ENCODE measurements at regions not wholly inside any gene's neighbourhood (a gene's known extent, or its start where the extent isn't known, plus 50 kb on each side); places are given as distances from the start of the nearest gene placed in this dataset.
A peak's percentile ranks its signal among the peaks of the same experiment; 100 is the strongest.

DNA sequence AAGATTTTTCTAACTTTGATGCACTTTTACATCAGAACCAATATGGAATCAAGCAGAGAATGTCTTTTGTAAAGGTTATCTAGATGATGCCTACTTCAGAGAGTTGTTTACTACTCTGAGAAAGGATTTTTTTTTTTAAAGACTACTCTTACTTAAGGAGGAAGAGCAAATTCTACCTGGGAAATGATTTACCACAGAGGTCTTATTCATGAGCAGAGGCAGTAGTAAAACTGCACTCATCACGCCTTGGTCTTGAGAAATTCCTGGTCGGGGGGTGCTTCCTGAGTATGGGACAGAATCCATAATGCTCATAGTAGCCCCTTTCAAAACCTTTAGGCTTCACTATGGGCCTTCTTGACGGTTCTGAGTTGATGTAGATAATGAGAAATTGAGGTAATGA lies 241.8 kb upstream of the PREP start:
- Histone ChIP-seq H3K27me3 (ENCODE audit: insufficient read depth, low read depth) (no peaks in the 10 kb centered on the region), H3K4me1 (replicated peaks; ENCODE audit: insufficient read depth) (no peaks in the 10 kb centered on the region), H4K20me1 (ENCODE audit: insufficient read depth) (no peaks in the 10 kb centered on the region), H3K4me2 (no peak overlapping the region), H3F3A (ENCODE audit: insufficient read depth, low read depth) (no peaks in the 10 kb centered on the region), H3K9me2 (ENCODE audit: insufficient read depth) (no peaks in the 10 kb centered on the region), H2AFZ (no peak overlapping the region), H3K27ac (no peak overlapping the region), H3K9me3 (ENCODE audit: insufficient read depth, low read depth) (no peaks in the 10 kb centered on the region), H3K36me3 (ENCODE audit: low read depth) (no peaks in the 10 kb centered on the region), H3K79me2 (ENCODE audit: low read depth) (no peaks in the 10 kb centered on the region), H3K4me3 (no peak overlapping the region)
- intact Hi-C loops (cut with micrococcal nuclease; ENCODE audit: unreplicated experiment), result no loop called here
- POLR2A ChIA-PET (ENCODE audit: unreplicated experiment), result no interaction called here
- DNase-seq, result no peak
- no peak for TF ChIP-seq EZH2 (IDR thresholded peaks at IDR 0.05; ENCODE audit: low read depth)
- TF ChIP-seq, protein P1, sequence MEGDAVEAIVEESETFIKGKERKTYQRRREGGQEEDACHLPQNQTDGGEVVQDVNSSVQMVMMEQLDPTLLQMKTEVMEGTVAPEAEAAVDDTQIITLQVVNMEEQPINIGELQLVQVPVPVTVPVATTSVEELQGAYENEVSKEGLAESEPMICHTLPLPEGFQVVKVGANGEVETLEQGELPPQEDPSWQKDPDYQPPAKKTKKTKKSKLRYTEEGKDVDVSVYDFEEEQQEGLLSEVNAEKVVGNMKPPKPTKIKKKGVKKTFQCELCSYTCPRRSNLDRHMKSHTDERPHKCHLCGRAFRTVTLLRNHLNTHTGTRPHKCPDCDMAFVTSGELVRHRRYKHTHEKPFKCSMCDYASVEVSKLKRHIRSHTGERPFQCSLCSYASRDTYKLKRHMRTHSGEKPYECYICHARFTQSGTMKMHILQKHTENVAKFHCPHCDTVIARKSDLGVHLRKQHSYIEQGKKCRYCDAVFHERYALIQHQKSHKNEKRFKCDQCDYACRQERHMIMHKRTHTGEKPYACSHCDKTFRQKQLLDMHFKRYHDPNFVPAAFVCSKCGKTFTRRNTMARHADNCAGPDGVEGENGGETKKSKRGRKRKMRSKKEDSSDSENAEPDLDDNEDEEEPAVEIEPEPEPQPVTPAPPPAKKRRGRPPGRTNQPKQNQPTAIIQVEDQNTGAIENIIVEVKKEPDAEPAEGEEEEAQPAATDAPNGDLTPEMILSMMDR (conservative IDR thresholded peaks at IDR 0.05), result no peak
- no TSS peak for BruUV-seq (replicated peaks)
- CTCF ChIA-PET, result no interaction called here

DNA sequence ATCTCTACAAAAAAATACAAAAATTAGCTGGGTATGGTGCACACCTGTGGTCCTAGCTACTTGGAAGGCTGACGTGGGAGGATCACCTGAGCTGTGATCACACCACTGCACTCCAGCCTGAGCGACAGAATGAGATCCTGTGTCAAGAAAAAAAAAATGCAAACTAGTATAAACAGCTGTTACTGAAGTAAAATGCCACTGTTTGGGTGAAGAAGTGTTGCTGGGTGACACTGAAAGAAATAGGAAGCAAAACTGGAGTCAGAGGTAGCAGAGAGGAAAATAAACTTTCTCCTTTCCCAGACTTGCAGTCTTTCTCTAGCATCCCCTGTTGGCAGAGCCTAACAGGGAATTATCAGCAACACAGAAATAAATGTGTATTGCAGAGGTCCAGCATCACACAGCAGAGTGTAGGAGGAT lies 241.2 kb upstream of the PREP start:
- BruUV-seq (replicated peaks), result no TSS peak
- no peaks in the 10 kb centered on the region for H3K79me2 ChIP-seq (ENCODE audit: low read depth)
- H3K27me3 ChIP-seq (ENCODE audit: insufficient read depth, low read depth), result no peaks in the 10 kb centered on the region
- no peak overlapping the region for H3K4me3 ChIP-seq
- ChIA-PET POLR2A (ENCODE audit: unreplicated experiment) (no interaction called here), CTCF (no interaction called here)
- H3K27ac ChIP-seq, result no peak overlapping the region
- H3K4me1 ChIP-seq (replicated peaks; ENCODE audit: insufficient read depth), result no peaks in the 10 kb centered on the region
- intact Hi-C loops (cut with micrococcal nuclease; ENCODE audit: unreplicated experiment), result no loop called here
- TF ChIP-seq EZH2 (IDR thresholded peaks at IDR 0.05; ENCODE audit: low read depth), result no peak
- TF ChIP-seq, protein P1 (conservative IDR thresholded peaks at IDR 0.05), result no peak
- no peaks in the 10 kb centered on the region for H3K9me2 ChIP-seq (ENCODE audit: insufficient read depth)
- no peaks in the 10 kb centered on the region for H4K20me1 ChIP-seq (ENCODE audit: insufficient read depth)
- H3K36me3 ChIP-seq (ENCODE audit: low read depth), result no peaks in the 10 kb centered on the region
- H3K9me3 ChIP-seq (ENCODE audit: insufficient read depth, low read depth), result no peaks in the 10 kb centered on the region
- peak in 1 of 2 experiments; percentile 32 for DNase-seq
- H3F3A ChIP-seq (ENCODE audit: insufficient read depth, low read depth), result no peaks in the 10 kb centered on the region
- H3K4me2 ChIP-seq, result no peak overlapping the region
- H2AFZ ChIP-seq, result no peak overlapping the region

DNA sequence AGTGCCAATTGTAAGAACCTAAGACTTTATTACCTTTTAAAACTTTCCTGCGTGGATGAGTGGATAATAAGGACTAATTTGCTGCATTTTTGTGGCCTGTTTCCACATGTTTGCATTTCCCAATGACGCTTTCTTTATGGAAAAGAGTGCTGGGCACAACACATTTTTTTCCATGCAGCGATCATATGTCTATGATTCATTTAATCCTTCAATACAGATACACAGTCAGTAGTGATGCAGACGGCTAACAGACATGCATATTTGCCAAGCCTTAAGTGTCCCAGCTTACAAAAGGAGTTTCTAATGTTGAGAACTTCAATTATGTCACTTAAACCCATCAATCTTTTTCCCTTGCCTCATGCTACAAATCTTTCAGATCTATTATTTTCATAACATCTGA lies 239.8 kb upstream of the PREP start:
- no TSS peak for BruUV-seq (replicated peaks)
- H3K27me3 ChIP-seq (ENCODE audit: insufficient read depth, low read depth), result no peaks in the 10 kb centered on the region
- TF ChIP-seq, protein P1 (conservative IDR thresholded peaks at IDR 0.05), result no peak
- no peak for TF ChIP-seq EZH2 (IDR thresholded peaks at IDR 0.05; ENCODE audit: low read depth)
- ChIA-PET POLR2A (ENCODE audit: unreplicated experiment) (no interaction called here), CTCF (no interaction called here)
- no peak for DNase-seq
- no peaks in the 10 kb centered on the region for H4K20me1 ChIP-seq (ENCODE audit: insufficient read depth)
- H3K4me1 ChIP-seq (replicated peaks; ENCODE audit: insufficient read depth), result no peaks in the 10 kb centered on the region
- no peak overlapping the region for H3K4me3 ChIP-seq
- H3K9me2 ChIP-seq (ENCODE audit: insufficient read depth), result no peaks in the 10 kb centered on the region
- no peaks in the 10 kb centered on the region for H3K9me3 ChIP-seq (ENCODE audit: insufficient read depth, low read depth)
- no peak overlapping the region for H3K27ac ChIP-seq
- H2AFZ ChIP-seq, result no peak overlapping the region
- H3F3A ChIP-seq (ENCODE audit: insufficient read depth, low read depth), result no peaks in the 10 kb centered on the region
- no peaks in the 10 kb centered on the region for H3K79me2 ChIP-seq (ENCODE audit: low read depth)
- H3K36me3 ChIP-seq (ENCODE audit: low read depth), result no peaks in the 10 kb centered on the region
- no peak overlapping the region for H3K4me2 ChIP-seq
- intact Hi-C loops (cut with micrococcal nuclease; ENCODE audit: unreplicated experiment), result no loop called here

All from PC-9 (cell line).